CD4-positive, alpha-beta T cell treated with Interleukin-4 for 1 hour (primary cell): ENCODE measurements at regions not wholly inside any gene's neighbourhood (a gene's known extent, or its start where the extent isn't known, plus 50 kb on each side); places are given as distances from the start of the nearest gene placed in this dataset.

ENCODE experiments used
- DNase-seq, 2 donors: peaks; one replicate each; pipeline ENCODE4 v3.0.0-alpha.2; 2020 to 2022

GRCh38 chr1:98104289-98104688 lies 183.5 kb upstream of the DPYD start:
- no peak for DNase-seq

GRCh38 chr1:98103617-98104285 lies 182.9 kb upstream of the DPYD start:
- DNase-seq = no peak

- no peak for DNase-seq
Measured at GRCh38 chr1:98102345-98103030, 181.7 kb upstream of the DPYD start.

GRCh38 chr1:98101364-98101763 lies 180.5 kb upstream of the DPYD start:
- DNase-seq = no peak

- no peak for DNase-seq
Measured at GRCh38 chr1:98099501-98099900, 178.7 kb upstream of the DPYD start.

- no peak for DNase-seq
Measured at GRCh38 chr1:98098473-98098872, 177.6 kb upstream of the DPYD start.

- no peak for DNase-seq
Measured at GRCh38 chr1:98090351-98090750, 169.5 kb upstream of the DPYD start.

GRCh38 chr1:98088381-98088780 lies 167.5 kb upstream of the DPYD start:
- no peak for DNase-seq

GRCh38 chr1:98086796-98087441 lies 166.1 kb upstream of the DPYD start:
- DNase-seq = no peak

GRCh38 chr1:98086156-98086555 lies 165.3 kb upstream of the DPYD start:
- no peak for DNase-seq

GRCh38 chr1:98084188-98084587 lies 163.4 kb upstream of the DPYD start:
- DNase-seq = no peak

- no peak for DNase-seq
Measured at GRCh38 chr1:98081944-98082343, 161.1 kb upstream of the DPYD start.

GRCh38 chr1:98078596-98078995 lies 157.8 kb upstream of the DPYD start:
- no peak for DNase-seq

GRCh38 chr1:98077691-98078090 lies 156.9 kb upstream of the DPYD start:
- no peak for DNase-seq

- no peak for DNase-seq
Measured at GRCh38 chr1:98075626-98076025, 154.8 kb upstream of the DPYD start.

GRCh38 chr1:98073823-98074222 lies 153.0 kb upstream of the DPYD start:
- no peak for DNase-seq

GRCh38 chr1:98073106-98073505 lies 152.3 kb upstream of the DPYD start:
- DNase-seq = no peak

GRCh38 chr1:98072047-98072446 lies 151.2 kb upstream of the DPYD start:
- DNase-seq = no peak

- no peak for DNase-seq
Measured at GRCh38 chr1:98068016-98068415, 147.2 kb upstream of the DPYD start.

GRCh38 chr1:98066911-98067310 lies 146.1 kb upstream of the DPYD start:
- no peak for DNase-seq

GRCh38 chr1:98059620-98060019 lies 138.8 kb upstream of the DPYD start:
- DNase-seq = no peak

GRCh38 chr1:98058676-98059075 lies 137.8 kb upstream of the DPYD start:
- DNase-seq = no peak

- no peak for DNase-seq
Measured at GRCh38 chr1:98057236-98057910, 136.5 kb upstream of the DPYD start.

GRCh38 chr1:98056781-98057180 lies 135.9 kb upstream of the DPYD start:
- no peak for DNase-seq
